ENCODE measurements at regions not wholly inside any gene's neighbourhood (a gene's known extent, or its start where the extent isn't known, plus 50 kb on each side); places are given as distances from the start of the nearest gene placed in this dataset.
"Not testable (repeated sequence)": the region's sequence is repeated elsewhere in the genome, so short reads cannot be mapped to it uniquely, and the experiment has no call there.

- DNase-seq = no peak
Measured at GRCh38 chrX:77143907-77144306, 303.3 kb upstream of the FGF16 start.

GRCh38 chrX:77160301-77160700, 286.9 kb upstream of the FGF16 start:
- peak in 2 of 56 donors; percentile 0 to 1 for DNase-seq

GRCh38 chrX:77162777-77163176, 284.4 kb upstream of the FGF16 start:
- no peak for DNase-seq

- DNase-seq = no peak
Measured at GRCh38 chrX:77167993-77168392, 279.2 kb upstream of the FGF16 start.

GRCh38 chrX:77174680-77175519, 272.3 kb upstream of the FGF16 start:
- no peak for DNase-seq

- DNase-seq = no peak
Measured at GRCh38 chrX:77200663-77201062, 246.5 kb upstream of the FGF16 start.

GRCh38 chrX:77223046-77223445, 224.1 kb upstream of the FGF16 start:
- no peak for DNase-seq

- no peak for DNase-seq
Measured at GRCh38 chrX:77264490-77264889, 182.7 kb upstream of the FGF16 start.

- no peak for DNase-seq
Measured at GRCh38 chrX:77275392-77275791, 171.8 kb upstream of the FGF16 start.

- DNase-seq = no peak
Measured at GRCh38 chrX:77276742-77277141, 170.4 kb upstream of the FGF16 start.

- DNase-seq = no peak
Measured at GRCh38 chrX:77277911-77278310, 169.3 kb upstream of the FGF16 start.

- DNase-seq = not testable (repeated sequence)
Measured at GRCh38 chrX:77279373-77279772, 167.8 kb upstream of the FGF16 start.

GRCh38 chrX:77293331-77293995, 153.7 kb upstream of the FGF16 start:
- no peak for DNase-seq

- DNase-seq = no peak
Measured at GRCh38 chrX:77298296-77298695, 148.9 kb upstream of the FGF16 start.

- no peak for DNase-seq
Measured at GRCh38 chrX:77298790-77299189, 148.4 kb upstream of the FGF16 start.

GRCh38 chrX:77299549-77299948, 147.6 kb upstream of the FGF16 start:
- DNase-seq = no peak

- DNase-seq = no peak
Measured at GRCh38 chrX:77342004-77342403, 105.2 kb upstream of the FGF16 start.

- DNase-seq = no peak
Measured at GRCh38 chrX:77346859-77347258, 100.3 kb upstream of the FGF16 start.

GRCh38 chrX:77347572-77347971, 99.6 kb upstream of the FGF16 start:
- DNase-seq = no peak

GRCh38 chrX:77389891-77390290, 57.3 kb upstream of the FGF16 start:
- DNase-seq = no peak

- DNase-seq = not testable (repeated sequence)
Measured at GRCh38 chrX:77390365-77390764, 56.8 kb upstream of the FGF16 start.

GRCh38 chrX:77396781-77397180, 50.4 kb upstream of the FGF16 start:
- no peak for DNase-seq

All from nucleus accumbens (tissue), 56 donors.